GM23338 (cell line): ENCODE measurements at regions not wholly inside any gene's neighbourhood (a gene's known extent, or its start where the extent isn't known, plus 50 kb on each side); places are given as distances from the start of the nearest gene placed in this dataset.

Experiments
- ATAC-seq: fragments of 200-7000 bp; cut with Tn5 transposase; 3 replicates; pipeline ENCODE4 v1.9.1; 2020
- DNase-seq: peaks from one replicate; pipeline ENCODE4 v3.0.0-alpha.2; 2015; ENCODE audit warnings: low spot score
- H2AFZ ChIP-seq: fragments of 200-600 bp; sonication (generic); 2 replicates; pipeline ENCODE4 v1.8.0; 2016; ENCODE audit warnings: antibody characterized with exemption, mild to moderate bottlenecking, moderate library complexity
- H3F3A ChIP-seq: fragments of 200-600 bp; sonication (generic); replicated peaks from 2 replicates; pipeline ENCODE4 v1.8.0; 2017; ENCODE audit warnings: antibody characterized with exemption, mixed run types, low read depth
- H3K27ac ChIP-seq: fragments of 200-600 bp; sonication (generic); 2 replicates; pipeline ENCODE4 v1.6.1; 2016; ENCODE audit warnings: low read depth
- H3K27me3 ChIP-seq: fragments of 200-600 bp; sonication (generic); 2 replicates; pipeline ENCODE4 v1.8.0; 2016; ENCODE audit warnings: mild to moderate bottlenecking, mixed run types, moderate library complexity; ENCODE audit not compliant: insufficient read depth
- H3K36me3 ChIP-seq: fragments of 200-600 bp; sonication (generic); 2 replicates; pipeline ENCODE4 v1.8.0; 2016; ENCODE audit warnings: mild to moderate bottlenecking; ENCODE audit not compliant: insufficient read depth
- H3K4me1 ChIP-seq: fragments of 200-600 bp; sonication (generic); 2 replicates; pipeline ENCODE4 v1.8.0; 2016; ENCODE audit warnings: mild to moderate bottlenecking, moderate library complexity; ENCODE audit not compliant: insufficient read depth
- H3K4me2 ChIP-seq: fragments of 200-600 bp; sonication (generic); 2 replicates; pipeline ENCODE4 v1.7.1; 2017; ENCODE audit warnings: mixed run types
- H3K4me3 ChIP-seq: fragments of 200-600 bp; sonication (generic); 2 replicates; pipeline ENCODE4 v1.6.1; 2016; ENCODE audit warnings: mixed run types
- H3K79me2 ChIP-seq: fragments of 200-600 bp; sonication (generic); replicated peaks from 2 replicates; pipeline ENCODE4 v1.8.0; 2017; ENCODE audit warnings: mild to moderate bottlenecking; ENCODE audit not compliant: insufficient read depth
- H3K9me2 ChIP-seq: fragments of 200-600 bp; sonication (generic); 2 replicates; pipeline ENCODE4 v1.8.0; 2017; ENCODE audit not compliant: insufficient read depth
- H4K20me1 ChIP-seq: fragments of 200-600 bp; sonication (generic); replicated peaks from 2 replicates; pipeline ENCODE4 v1.8.0; 2017; ENCODE audit warnings: mild to moderate bottlenecking; ENCODE audit not compliant: insufficient read depth
- H3K27ac Mint-ChIP-seq: 2 replicates; pipeline ENCODE4 v1.8.0; 2020; ENCODE audit warnings: inconsistent platforms, mild to moderate bottlenecking, moderate library complexity, mixed read lengths
- H3K27me3 Mint-ChIP-seq: 3 replicates; pipeline ENCODE4 v1.8.0; 2022; ENCODE audit warnings: low read depth, mild to moderate bottlenecking, moderate library complexity, mixed read lengths, inconsistent platforms; ENCODE audit not compliant: insufficient read depth, poor library complexity
- H3K36me3 Mint-ChIP-seq: 3 replicates; pipeline ENCODE4 v1.8.0; 2021; ENCODE audit warnings: low read depth, mild to moderate bottlenecking, inconsistent platforms, moderate library complexity, mixed read lengths
- H3K4me1 Mint-ChIP-seq: 3 replicates; pipeline ENCODE4 v1.8.0; 2020; ENCODE audit warnings: mild to moderate bottlenecking, inconsistent platforms, mixed read lengths
- H3K4me3 Mint-ChIP-seq: 3 replicates; pipeline ENCODE4 v1.8.0; 2021; ENCODE audit warnings: moderate library complexity, mild to moderate bottlenecking, inconsistent platforms, mixed read lengths
- H3K9me3 Mint-ChIP-seq: 3 replicates; pipeline ENCODE4 v1.8.0; 2020; ENCODE audit warnings: moderate library complexity, mild to moderate bottlenecking, inconsistent platforms, mixed read lengths
- CREB1 ChIP-seq: fragments of 250-450 bp; sonication (Bioruptor Pico); IDR thresholded peaks from 2 replicates; pipeline ENCODE4 v1.5.0; 2020; ENCODE audit warnings: low read depth, mild to moderate bottlenecking, moderate library complexity
- CTCF ChIP-seq, 2 experiments: fragments of 200-600 bp in 1 of 2; sonication (generic) in 1 of 2; conservative IDR thresholded peaks; 2 replicates each; pipeline versions ENCODE4 v1.5.1 to v1.6.1; 2016 to 2017; ENCODE audit warnings: antibody characterized with exemption in 2 of 2, low read depth in 2 of 2, mild to moderate bottlenecking in 2 of 2, moderate library complexity in 1 of 2
- EZH2 ChIP-seq: fragments of 200-600 bp; sonication (generic); IDR thresholded peaks from one replicate; pipeline ENCODE4 v1.8.0; 2017; ENCODE audit warnings: antibody characterized with exemption, mild to moderate bottlenecking, low read depth; ENCODE audit not compliant: unreplicated experiment
- EZH2phosphoT487 ChIP-seq: fragments of 200-600 bp; sonication (generic); IDR thresholded peaks from one replicate; pipeline ENCODE4 v1.8.1; 2018; ENCODE audit warnings: antibody characterized with exemption; ENCODE audit not compliant: unreplicated experiment
- NANOG ChIP-seq: IDR thresholded peaks from 2 replicates; pipeline ENCODE4 v1.6.1; 2016; ENCODE audit warnings: antibody characterized with exemption, borderline replicate concordance
- REST ChIP-seq: IDR thresholded peaks from one replicate; pipeline ENCODE4 v1.6.1; 2018; ENCODE audit warnings: antibody characterized with exemption; ENCODE audit not compliant: unreplicated experiment
- STAT1 ChIP-seq: IDR thresholded peaks from one replicate; pipeline ENCODE4 v1.6.1; 2016; ENCODE audit warnings: antibody characterized with exemption; ENCODE audit not compliant: unreplicated experiment
- ZNF331 ChIP-seq: fragments of 250-450 bp; sonication (Bioruptor Pico); IDR thresholded peaks from 2 replicates; pipeline ENCODE4 v1.5.0; 2020; ENCODE audit warnings: low read depth, mild to moderate bottlenecking, moderate library complexity
- ZNF462 ChIP-seq: fragments of 250-450 bp; sonication (Bioruptor Pico); IDR thresholded peaks from 2 replicates; pipeline ENCODE4 v1.5.0; 2020; ENCODE audit warnings: mild to moderate bottlenecking, moderate library complexity

GRCh38 chr6:146980900-146981329 is 223.3 kb upstream of the STXBP5 start (continued):
- TF ChIP-seq REST = no peak

GRCh38 chr6:146981981-146982380 is 222.2 kb upstream of the STXBP5 start:
- Histone ChIP-seq H3K27ac (no peak overlapping the region), H3K9me2 (no peaks in the 10 kb centered on the region; the same call in 1 of the 2 replicates), H3K27me3 (no peaks in the 10 kb centered on the region), H4K20me1 (no peaks in the 10 kb centered on the region), H2AFZ (no peak overlapping the region), H3K79me2 (no peaks in the 10 kb centered on the region), H3F3A (no peaks in the 10 kb centered on the region), H3K4me3 (no peak overlapping the region), H3K4me2 (no peak overlapping the region), H3K36me3 (no peaks in the 10 kb centered on the region), H3K4me1 (no peaks in the 10 kb centered on the region)
- Mint-ChIP-seq H3K4me3 (no peak overlapping the region), H3K27me3 (peaks cover 2% of the 10 kb centered on the region), H3K27ac (no peak overlapping the region), H3K36me3 (no peaks in the 10 kb centered on the region), H3K4me1 (0 out of 3 replicates have a peak, but pooled peaks cover 3% of the 10 kb centered on the region), H3K9me3 (no peaks in the 10 kb centered on the region)
- TF ChIP-seq ZNF462 = no peak
- TF ChIP-seq NANOG = no peak
- no peak for TF ChIP-seq EZH2
- no peak for TF ChIP-seq REST
- no peak for TF ChIP-seq ZNF331 (CRISPR knock-in tag)
- no peak for TF ChIP-seq STAT1
- TF ChIP-seq EZH2phosphoT487 = no peak
- no peak for TF ChIP-seq CTCF (conservative IDR thresholded peaks at IDR 0.05; ENCODE audit: low read depth in 2 of 2)
- no peak for TF ChIP-seq CREB1 (CRISPR knock-in tag)
- ATAC-seq = no peak
- no peak for DNase-seq
